Aorta (tissue), 5 donors: ENCODE measurements at regions not wholly inside any gene's neighbourhood (a gene's known extent, or its start where the extent isn't known, plus 50 kb on each side); places are given as distances from the start of the nearest gene placed in this dataset.
"Not testable (repeated sequence)": the region's sequence is repeated elsewhere in the genome, so short reads cannot be mapped to it uniquely, and the experiment has no call there.

Experiments
- ATAC-seq: fragments of 200-7000 bp; cut with Tn5 transposase; one replicate; pipeline ENCODE4 v1.9.1; 2022; ENCODE audit warnings: moderate library complexity; ENCODE audit not compliant: low FRiP score
- DNase-seq, 2 donors: peaks; one replicate each; pipeline ENCODE4 v3.0.0-alpha.2; 2020
- H3K27ac ChIP-seq, 2 donors: one replicate each; pipeline ENCODE4 v1.5.1; 2013; ENCODE audit warnings: low read length in 2 of 2, mild to moderate bottlenecking in 2 of 2, moderate library complexity in 2 of 2, control low read depth in 1 of 2, inconsistent platforms in 1 of 2, low read depth in 1 of 2
- H3K27me3 ChIP-seq, 2 donors: one replicate each; pipeline ENCODE4 v1.6.1; 2013; ENCODE audit warnings: control low read depth in 1 of 2, low read length in 1 of 2, mild to moderate bottlenecking in 1 of 2, moderate library complexity in 1 of 2; ENCODE audit not compliant: insufficient read depth in 2 of 2, control insufficient read depth in 1 of 2
- H3K36me3 ChIP-seq, 2 donors: one replicate each; pipeline ENCODE4 v1.6.1; 2013; ENCODE audit warnings: control low read depth in 1 of 2, low read length in 1 of 2, mild to moderate bottlenecking in 1 of 2; ENCODE audit not compliant: insufficient read depth in 2 of 2, control insufficient read depth in 1 of 2
- H3K4me1 ChIP-seq, 2 donors: one replicate each; pipeline ENCODE4 v1.6.1; 2013; ENCODE audit warnings: low read length in 2 of 2, control low read depth in 1 of 2, mild to moderate bottlenecking in 1 of 2, moderate library complexity in 1 of 2; ENCODE audit not compliant: insufficient read depth in 2 of 2, control insufficient read depth in 1 of 2
- H3K4me3 ChIP-seq, 2 donors: one replicate each; pipeline ENCODE4 v1.5.1; 2013; ENCODE audit warnings: low read length in 2 of 2, control low read depth in 1 of 2, mild to moderate bottlenecking in 1 of 2
- H3K9me3 ChIP-seq: one replicate; pipeline ENCODE4 v1.6.1; 2013; ENCODE audit warnings: mild to moderate bottlenecking, low read length; ENCODE audit not compliant: control insufficient read depth
- WGBS, 2 donors: extraction: QIAGEN DNeasy Blood & Tissue Kit; methylation state at CpG; one replicate each; pipeline ENCODE4 v1.1.7; 2013; 5-methylcytosine and 5-hydroxymethylcytosine counted together
- intact Hi-C, 2 donors: fragments of 100-400 bp; cut with DNase I; formaldehyde crosslinking; loops; one replicate each; pipeline versions ENCODE4 v1.14.2 to v1.15.0; 2022
- donor health status: healthy with polysubstance abuse.
- donor health status: Bipolar disorder and iron deficiency.
- donor health status: DM: no; HTN: no; CAD: no.
- donor health status: DM: no; HTN: no; CAD: no.
- donor health status: DM: yes; HTN: yes; CAD: no.

DNA sequence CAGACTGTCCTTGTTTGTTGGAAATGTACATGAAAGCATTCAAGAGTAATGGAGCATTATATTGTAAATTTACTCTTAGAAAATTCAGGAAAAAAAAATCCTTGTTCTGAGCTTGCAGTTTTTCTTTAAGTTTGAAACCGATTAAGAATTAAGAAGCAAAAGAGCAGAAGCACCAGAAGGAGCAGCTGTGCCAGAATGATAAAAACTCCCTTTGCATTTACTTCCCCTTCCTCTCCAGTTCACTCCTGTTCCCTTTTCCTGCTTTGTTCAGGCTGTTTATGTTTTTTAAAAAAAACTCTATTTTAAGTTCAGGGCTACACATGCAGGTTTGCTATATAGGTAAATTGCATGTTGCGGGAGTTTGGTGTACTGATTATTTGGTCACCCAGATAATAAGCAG, 90.3 kb downstream of the ATOH1 start:
- intact Hi-C loops: no loop called here
- H3K9me3 ChIP-seq: no peaks in the 10 kb centered on the region
- WGBS, 2 donors: 90% methylated on average over 2 of the region's 2 CpGs
- H3K36me3 ChIP-seq: no peaks in the 10 kb centered on the region
- no peaks in the 10 kb centered on the region for H3K4me1 ChIP-seq
- no peak overlapping the region for H3K4me3 ChIP-seq
- no peaks in the 10 kb centered on the region for H3K27me3 ChIP-seq
- DNase-seq (no peak), ATAC-seq (no peak)
- H3K27ac ChIP-seq: no peak overlapping the region

DNA sequence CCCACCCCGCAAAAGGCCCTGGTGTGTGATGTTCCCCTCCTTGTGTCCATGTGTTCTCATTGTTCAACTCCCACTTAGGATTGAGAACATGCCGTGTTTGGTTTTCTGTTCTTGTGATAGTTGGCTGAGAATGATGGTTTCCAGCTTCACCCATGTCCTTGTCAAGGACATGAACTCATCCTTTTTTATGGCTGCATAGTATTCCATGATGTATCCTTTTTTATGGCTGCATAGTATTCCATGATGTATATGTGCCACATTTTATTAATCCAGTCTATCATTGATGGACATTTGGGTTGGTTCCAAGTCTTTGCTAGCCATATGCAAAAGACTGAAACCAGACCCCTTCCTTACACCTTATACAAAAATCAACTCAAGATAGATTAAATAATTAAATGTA, 95.0 kb downstream of the ATOH1 start:
- H3K4me1 ChIP-seq, H3K27ac ChIP-seq, H3K27me3 ChIP-seq, H3K36me3 ChIP-seq, H3K4me3 ChIP-seq, intact Hi-C loops, DNase-seq, H3K9me3 ChIP-seq, ATAC-seq: not testable (repeated sequence)
- 66 to 89% methylated on average over 2 of the region's 2 CpGs for WGBS, 2 donors

DNA sequence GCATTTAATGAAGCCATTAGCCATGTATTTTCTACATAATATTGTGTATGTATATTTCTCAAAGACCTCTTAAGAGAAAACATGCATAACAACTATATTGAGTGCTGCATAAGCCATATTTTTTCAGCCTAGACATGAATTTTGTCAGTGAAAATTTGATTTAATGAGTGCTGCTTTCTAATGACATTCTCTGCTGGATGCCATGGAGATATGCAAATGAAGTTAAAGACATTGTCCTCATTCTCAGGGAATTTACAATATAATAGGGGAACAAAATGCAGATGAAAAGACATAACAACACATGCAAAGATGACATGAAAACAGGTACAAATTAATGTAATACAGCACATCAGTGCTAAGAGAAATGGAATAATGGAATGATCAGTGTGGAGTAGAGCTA, 118.7 kb downstream of the ATOH1 start:
- ATAC-seq (no peak), DNase-seq (no peak)
- intact Hi-C loops: no loop called here
- Histone ChIP-seq H3K27ac (no peak overlapping the region), H3K4me1 (no peaks in the 10 kb centered on the region), H3K36me3 (no peaks in the 10 kb centered on the region), H3K4me3 (no peak overlapping the region), H3K9me3 (peaks cover 2% of the 10 kb centered on the region), H3K27me3 (no peaks in the 10 kb centered on the region)

DNA sequence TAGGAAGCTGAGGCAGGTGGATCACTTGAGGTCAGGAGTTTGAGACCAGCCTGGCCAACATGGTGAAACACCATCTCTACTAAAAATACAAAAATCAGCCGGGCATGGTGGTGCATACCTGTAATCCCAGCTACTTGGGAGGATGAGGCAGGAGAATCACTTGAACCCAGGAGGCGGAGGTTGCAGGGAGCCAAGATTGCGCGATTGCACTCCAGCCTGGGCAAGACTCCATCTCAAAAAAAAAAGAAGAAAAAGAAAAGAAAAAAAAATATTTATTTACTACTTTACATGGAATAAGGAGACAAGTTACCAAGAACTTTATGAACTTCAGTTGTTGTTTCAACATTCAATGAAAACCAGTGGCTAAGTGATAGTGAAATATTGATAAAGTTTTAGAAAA, 121.7 kb downstream of the ATOH1 start:
- H3K9me3 ChIP-seq, H3K4me3 ChIP-seq, H3K27ac ChIP-seq, H3K36me3 ChIP-seq, intact Hi-C loops, DNase-seq, H3K4me1 ChIP-seq, H3K27me3 ChIP-seq, ATAC-seq: not testable (repeated sequence)
- 48 to 62% methylated on average over 4 of the region's 4 CpGs for WGBS, 2 donors

DNA sequence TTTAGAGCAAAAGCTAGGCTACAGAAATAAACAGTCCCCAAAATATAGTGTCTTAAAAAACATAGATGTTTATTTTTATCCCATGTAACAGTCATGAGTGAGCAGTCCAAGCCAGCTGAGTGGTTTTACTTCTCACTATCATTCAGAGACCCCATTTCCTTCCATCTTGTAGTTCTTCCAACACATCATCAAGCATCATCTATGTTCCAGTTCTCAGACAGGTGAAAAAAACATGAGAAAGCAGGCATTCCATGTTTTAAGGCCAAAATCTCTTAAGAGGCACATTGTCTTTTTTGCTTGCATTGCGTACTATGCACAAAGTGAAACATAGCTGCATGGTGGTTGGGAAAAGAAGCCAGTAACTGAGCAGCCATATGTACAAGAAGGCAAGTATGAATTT, 128.6 kb downstream of the ATOH1 start:
- Histone ChIP-seq H3K27ac (no peak overlapping the region), H3K36me3 (no peaks in the 10 kb centered on the region), H3K9me3 (no peaks in the 10 kb centered on the region), H3K4me1 (no peaks in the 10 kb centered on the region), H3K4me3 (no peak overlapping the region), H3K27me3 (no peaks in the 10 kb centered on the region)
- intact Hi-C loops: no loop called here
- WGBS, 2 donors: 92 to 93% methylated on average over 1 of the region's 1 CpG
- DNase-seq (no peak), ATAC-seq (no peak)

DNA sequence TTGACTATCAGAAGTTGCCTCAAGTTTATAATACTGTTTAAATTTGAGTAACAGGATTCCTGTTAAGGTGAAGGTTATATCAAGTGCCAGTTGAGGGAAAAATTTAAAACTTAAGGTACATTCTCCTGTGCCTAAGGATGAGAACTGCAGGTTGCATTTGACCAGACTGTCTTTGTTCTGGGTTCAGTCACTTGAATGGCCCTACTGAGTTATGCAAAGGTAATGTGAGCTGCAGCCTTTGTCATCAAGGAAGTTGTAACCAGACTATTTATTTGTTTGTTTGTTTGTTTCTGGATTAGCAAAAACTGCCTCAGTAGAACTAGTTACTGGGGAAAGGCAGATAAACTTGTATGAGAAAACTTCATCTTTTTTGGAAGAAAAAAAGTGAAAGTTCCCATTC, 131.9 kb downstream of the ATOH1 start:
- H3K4me3 ChIP-seq: no peak overlapping the region
- no peaks in the 10 kb centered on the region for H3K27me3 ChIP-seq
- DNase-seq: no peak
- ATAC-seq: no peak
- H3K4me1 ChIP-seq: no peaks in the 10 kb centered on the region
- intact Hi-C loops: no loop called here
- H3K9me3 ChIP-seq: no peaks in the 10 kb centered on the region
- H3K36me3 ChIP-seq: no peaks in the 10 kb centered on the region
- H3K27ac ChIP-seq: no peak overlapping the region

DNA sequence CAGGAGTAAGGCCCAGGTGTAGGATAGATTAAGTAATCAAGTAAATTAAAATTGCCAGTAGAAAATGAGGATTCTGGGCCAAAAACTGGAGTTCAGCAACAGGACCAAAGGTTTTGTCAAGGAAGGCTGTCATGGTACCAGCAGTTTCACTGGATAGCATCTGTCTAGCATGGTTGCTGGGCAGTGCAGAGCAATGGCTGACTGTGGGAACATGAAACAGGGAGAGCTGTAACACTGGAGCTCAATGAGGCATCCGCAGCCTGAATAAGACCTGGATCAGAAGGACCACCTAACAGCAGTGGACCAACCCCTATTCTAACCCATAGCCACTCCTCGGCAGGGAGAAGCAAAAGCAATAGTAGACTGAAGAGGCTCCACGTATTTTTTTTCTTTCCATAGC, 132.4 kb downstream of the ATOH1 start:
- WGBS, 2 donors: 71 to 81% methylated on average over 3 of the region's 3 CpGs
- no peaks in the 10 kb centered on the region for H3K9me3 ChIP-seq
- no peak overlapping the region for H3K4me3 ChIP-seq
- H3K4me1 ChIP-seq: no peaks in the 10 kb centered on the region
- no peaks in the 10 kb centered on the region for H3K36me3 ChIP-seq
- H3K27ac ChIP-seq: no peak overlapping the region
- intact Hi-C loops: no loop called here
- ATAC-seq (no peak), DNase-seq (no peak)
- no peaks in the 10 kb centered on the region for H3K27me3 ChIP-seq

DNA sequence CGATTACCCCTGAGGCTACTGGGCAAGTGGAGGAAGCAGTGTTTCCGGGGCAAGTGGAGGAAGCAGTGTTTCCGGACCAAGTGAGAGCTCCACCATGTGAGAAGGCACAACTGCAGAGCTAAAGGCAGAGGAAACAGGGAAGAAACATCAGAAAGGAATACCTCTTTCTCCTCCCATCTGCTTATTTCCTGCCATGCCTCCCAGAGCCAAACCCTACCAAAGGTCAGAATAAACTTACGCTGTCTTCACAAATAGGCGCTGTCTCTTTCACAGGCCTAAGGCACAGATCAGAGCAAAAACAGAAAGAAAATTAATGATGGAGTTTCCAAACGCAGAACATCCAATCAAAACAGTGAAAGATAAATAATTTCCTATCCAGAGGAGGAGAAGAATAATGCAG, 153.0 kb downstream of the ATOH1 start:
- WGBS, 2 donors: 64 to 68% methylated on average over 6 of the region's 6 CpGs
- Histone ChIP-seq H3K27me3 (no peaks in the 10 kb centered on the region), H3K9me3 (peaks cover 2% of the 10 kb centered on the region), H3K27ac (no peak overlapping the region), H3K4me1 (no peaks in the 10 kb centered on the region), H3K36me3 (no peaks in the 10 kb centered on the region), H3K4me3 (no peak overlapping the region)
- no peak for ATAC-seq
- intact Hi-C loops: no loop called here
- no peak for DNase-seq

DNA sequence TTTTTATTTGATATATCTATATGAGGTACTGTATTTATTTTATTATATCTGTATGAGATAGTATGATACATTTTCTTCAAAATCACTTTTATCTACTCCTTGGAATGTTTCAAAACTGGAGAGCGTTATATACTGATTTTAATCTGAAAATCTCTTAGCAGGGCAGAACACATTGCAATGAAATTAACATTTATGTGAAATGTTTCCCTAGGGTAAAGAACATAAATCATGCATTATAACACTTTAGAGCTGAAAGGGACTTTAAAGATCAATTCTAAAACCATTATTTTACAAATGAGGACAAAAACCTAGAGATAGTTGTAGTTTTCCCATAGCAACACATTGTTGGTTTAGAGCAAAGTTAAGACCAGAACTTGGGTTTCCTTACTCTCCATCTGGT, 153.7 kb downstream of the ATOH1 start:
- Histone ChIP-seq H3K36me3 (no peaks in the 10 kb centered on the region), H3K9me3 (peaks cover 2% of the 10 kb centered on the region), H3K4me1 (no peaks in the 10 kb centered on the region), H3K4me3 (no peak overlapping the region), H3K27me3 (no peaks in the 10 kb centered on the region), H3K27ac (no peak overlapping the region)
- DNase-seq (no peak), ATAC-seq (no peak)
- 30 to 33% methylated on average over 1 of the region's 1 CpG for WGBS, 2 donors
- intact Hi-C loops: no loop called here

DNA sequence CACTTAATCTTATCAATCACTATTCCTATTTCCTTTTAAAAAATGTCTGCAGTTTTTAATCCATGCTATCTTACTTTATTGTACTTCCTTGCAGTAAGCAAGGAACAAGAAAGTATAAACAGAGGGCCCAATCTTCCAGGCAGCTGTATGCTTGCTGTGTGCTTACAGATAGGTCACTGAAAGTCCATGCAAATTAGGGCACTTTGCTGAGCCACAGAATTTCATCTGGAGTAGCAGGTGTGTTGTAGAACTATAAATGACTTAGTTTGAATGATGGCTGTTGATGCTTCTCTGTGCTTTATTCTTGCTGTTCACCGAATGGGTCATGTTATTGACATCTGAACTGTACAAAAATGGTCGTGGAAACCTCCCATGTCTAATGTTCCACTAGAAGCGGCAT, 154.6 kb downstream of the ATOH1 start:
- ATAC-seq (no peak), DNase-seq (no peak)
- no peaks in the 10 kb centered on the region for H3K27me3 ChIP-seq
- no peak overlapping the region for H3K4me3 ChIP-seq
- H3K9me3 ChIP-seq: no peaks in the 10 kb centered on the region
- H3K4me1 ChIP-seq: no peaks in the 10 kb centered on the region
- no peak overlapping the region for H3K27ac ChIP-seq
- H3K36me3 ChIP-seq: no peaks in the 10 kb centered on the region
- intact Hi-C loops: no loop called here
- 75 to 76% methylated on average over 3 of the region's 3 CpGs for WGBS, 2 donors
